ENCODE measurements at regions not wholly inside any gene's neighbourhood (a gene's known extent, or its start where the extent isn't known, plus 50 kb on each side); places are given as distances from the start of the nearest gene placed in this dataset.

DNA sequence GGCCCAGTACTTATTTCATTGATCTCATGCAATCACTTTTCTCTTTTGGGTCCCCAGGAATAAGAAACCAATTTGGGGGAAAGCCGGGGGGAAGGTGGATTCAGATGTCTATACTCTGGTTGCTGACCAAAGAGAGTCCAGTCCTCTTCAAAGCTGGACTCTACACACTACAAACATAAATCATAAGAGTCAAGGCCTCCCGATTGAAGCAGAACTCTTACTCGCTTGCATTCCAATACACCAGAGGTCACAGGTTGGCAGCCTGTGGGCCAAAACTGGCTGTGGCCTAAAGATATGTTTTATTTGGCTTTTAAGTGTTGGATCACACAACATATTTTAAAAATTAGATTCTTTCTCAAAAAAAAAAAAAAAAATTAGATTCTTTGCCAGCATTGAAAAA is 311.4 kb upstream of the MSX2 start:
- H3K27ac ChIP-seq (ENCODE audit: low read length) = no peak overlapping the region
- CTCF ChIA-PET = interaction anchor here (0.7 kb wide), 1 partner anchor 1103 kb away, joined by 3 read pairs; no protein-coding TSS in a partner anchor
- intact Hi-C loops (cut with micrococcal nuclease; ENCODE audit: unreplicated experiment) = no loop called here

DNA sequence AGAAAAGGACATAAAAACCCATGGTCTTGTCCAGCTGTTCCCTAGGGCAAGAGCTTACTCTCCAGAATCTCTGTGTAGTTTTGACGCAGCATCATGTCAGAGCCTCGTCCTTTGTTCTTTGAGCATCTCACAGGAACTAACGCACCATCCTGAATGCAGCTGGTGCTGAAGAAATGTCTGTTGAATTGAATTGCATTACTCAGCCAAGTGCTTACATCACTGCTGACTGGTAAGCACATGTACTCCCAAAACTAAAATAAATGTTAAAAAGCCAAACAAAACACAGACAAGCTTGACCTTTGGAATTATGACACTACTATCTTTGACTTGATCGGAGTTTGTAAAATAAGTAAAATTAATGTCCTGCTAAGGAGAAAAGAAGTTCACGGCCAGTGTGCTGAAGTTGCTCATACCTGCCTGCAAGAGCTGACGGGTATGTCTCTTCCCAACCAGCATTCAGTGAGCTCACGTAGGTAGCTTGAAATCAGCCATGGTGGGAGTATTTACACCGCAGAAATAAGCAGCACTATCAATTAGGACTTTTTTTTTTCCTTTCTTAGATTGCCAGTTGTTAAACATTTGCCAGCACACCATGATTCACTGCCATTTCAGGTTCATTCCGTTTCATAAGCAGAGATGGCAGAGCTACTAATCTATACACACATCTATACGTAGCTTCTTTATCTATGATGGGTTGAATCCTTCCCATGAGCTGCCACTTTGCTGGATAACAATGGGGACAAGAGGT is 310.6 kb upstream of the MSX2 start:
- Histone ChIP-seq H3K27ac (ENCODE audit: low read length) (no peak overlapping the region), H3K4me3 (ENCODE audit: low read depth in 2 of 2, low read length in 2 of 2) (no peak overlapping the region), H3K9me3 (ENCODE audit: control insufficient read depth, insufficient read depth, low read depth, low read length) (no peaks in the 10 kb centered on the region; the same call in 1 of the 2 replicates), H3K36me3 (ENCODE audit: control insufficient read depth, insufficient read depth, low read length) (no peaks in the 10 kb centered on the region), H3K27me3 (ENCODE audit: control insufficient read depth, insufficient read depth, low read length) (no peaks in the 10 kb centered on the region), H3K4me1 (ENCODE audit: control insufficient read depth, insufficient read depth, low read length) (no peaks in the 10 kb centered on the region)
- BruUV-seq (replicated peaks) = no TSS peak
- CTCF ChIA-PET = no interaction called here
- POLR2A ChIA-PET = interaction anchor here (0.6 kb wide), 1 partner anchor 311 kb away, joined by 23 read pairs; the partner anchor contains the start of gene MSX2
- intact Hi-C loops (cut with micrococcal nuclease; ENCODE audit: unreplicated experiment) = no loop called here
- in situ Hi-C loops (cut with HindIII; ENCODE audit: low pct_unique_long_range_greater_than_20kb, low sequenced_read_pairs) = no loop called here
- ATAC-seq (no peak), DNase-seq (ENCODE audit: low read depth, low spot score) (no peak)
- TF ChIP-seq TCF7L2 (IDR thresholded peaks at IDR 0.05; ENCODE audit: low read depth, low read length) (no peak), SIN3A (IDR thresholded peaks at IDR 0.05; ENCODE audit: borderline replicate concordance, insufficient read depth, low read depth, low read length) (no peak), POLR2AphosphoS5 (IDR thresholded peaks at IDR 0.05; ENCODE audit: low read depth, low read length) (no peak)

More for the DNA sequence above, 311.4 kb upstream of the MSX2 start:
- Histone ChIP-seq H3K4me3 (ENCODE audit: low read depth in 2 of 2, low read length in 2 of 2) (no peak overlapping the region), H3K9me3 (ENCODE audit: control insufficient read depth, insufficient read depth, low read depth, low read length) (no peaks in the 10 kb centered on the region; the same call in 1 of the 2 replicates), H3K4me1 (ENCODE audit: control insufficient read depth, insufficient read depth, low read length) (no peaks in the 10 kb centered on the region), H3K36me3 (ENCODE audit: control insufficient read depth, insufficient read depth, low read length) (no peaks in the 10 kb centered on the region), H3K27me3 (ENCODE audit: control insufficient read depth, insufficient read depth, low read length) (no peaks in the 10 kb centered on the region; the same call in 1 of the 2 replicates)
- TF ChIP-seq TCF7L2 (IDR thresholded peaks at IDR 0.05; ENCODE audit: low read depth, low read length) (no peak), REST (IDR thresholded peaks at IDR 0.05; ENCODE audit: insufficient read depth in 1 of 2, low read depth in 2 of 2, low read length in 1 of 2) (no peak), POLR2AphosphoS5 (IDR thresholded peaks at IDR 0.05; ENCODE audit: low read depth, low read length) (no peak), CTCF (IDR thresholded peaks at IDR 0.05) (no peak), SIN3A (IDR thresholded peaks at IDR 0.05; ENCODE audit: borderline replicate concordance, insufficient read depth, low read depth, low read length) (no peak)
- in situ Hi-C loops (cut with HindIII; ENCODE audit: low pct_unique_long_range_greater_than_20kb, low sequenced_read_pairs) = no loop called here
- DNase-seq (ENCODE audit: low read depth, low spot score) (no peak), ATAC-seq (no peak)
- POLR2A ChIA-PET = no interaction called here
- no TSS peak for BruUV-seq (replicated peaks)

DNA sequence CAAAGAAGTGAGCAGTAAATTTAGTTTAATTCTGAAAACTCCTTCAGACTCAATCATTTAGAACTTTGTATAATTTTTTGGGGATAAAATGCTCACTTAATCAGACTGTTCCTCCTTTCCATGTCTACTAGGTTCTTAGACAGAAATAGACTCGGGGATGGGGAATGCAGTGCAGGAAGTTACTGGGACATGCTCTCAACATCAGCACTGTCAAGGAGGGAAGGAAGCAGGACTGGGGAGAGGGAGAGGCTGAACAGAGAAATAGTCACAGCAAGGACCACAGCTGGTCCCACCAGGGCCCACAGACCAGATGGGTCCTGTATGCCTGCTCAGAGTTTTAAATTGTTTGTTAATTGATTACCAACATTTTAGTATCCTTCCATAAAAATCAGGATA is 310.1 kb upstream of the MSX2 start:
- DNase-seq (ENCODE audit: low read depth, low spot score) = no peak
- intact Hi-C loops (cut with micrococcal nuclease; ENCODE audit: unreplicated experiment) (no loop called here), in situ Hi-C loops (cut with HindIII; ENCODE audit: low pct_unique_long_range_greater_than_20kb, low sequenced_read_pairs) (no loop called here)
- H3K4me3 ChIP-seq (ENCODE audit: low read depth in 2 of 2, low read length in 2 of 2) = no peak overlapping the region
- no peaks in the 10 kb centered on the region for H3K27me3 ChIP-seq (ENCODE audit: control insufficient read depth, insufficient read depth, low read length)
- ChIA-PET CTCF (no interaction called here), POLR2A (interaction anchor here (0.6 kb wide), 1 partner anchor 310 kb away, joined by 23 read pairs; the partner anchor contains the start of gene MSX2)
- peaks cover 4% of the 10 kb centered on the region; the same call in 1 of the 2 replicates for H3K4me1 ChIP-seq (ENCODE audit: control insufficient read depth, insufficient read depth, low read length)
- H3K27ac ChIP-seq (ENCODE audit: low read length) = no peak overlapping the region
- TF ChIP-seq REST (IDR thresholded peaks at IDR 0.05; ENCODE audit: insufficient read depth in 1 of 2, low read depth in 2 of 2, low read length in 1 of 2) (no peak), CTCF (IDR thresholded peaks at IDR 0.05) (no peak), TCF7L2 (IDR thresholded peaks at IDR 0.05; ENCODE audit: low read depth, low read length) (no peak), SIN3A (IDR thresholded peaks at IDR 0.05; ENCODE audit: borderline replicate concordance, insufficient read depth, low read depth, low read length) (no peak), POLR2AphosphoS5 (IDR thresholded peaks at IDR 0.05; ENCODE audit: low read depth, low read length) (no peak)
- no peaks in the 10 kb centered on the region for H3K36me3 ChIP-seq (ENCODE audit: control insufficient read depth, insufficient read depth, low read length)
- BruUV-seq (replicated peaks) = no TSS peak
- no peaks in the 10 kb centered on the region; the same call in 1 of the 2 replicates for H3K9me3 ChIP-seq (ENCODE audit: control insufficient read depth, insufficient read depth, low read depth, low read length)
- ATAC-seq = no peak

All from Panc1 (cell line).